AG08395 (cell line): ENCODE measurements at regions not wholly inside any gene's neighbourhood (a gene's known extent, or its start where the extent isn't known, plus 50 kb on each side); places are given as distances from the start of the nearest gene placed in this dataset.
"Not testable (repeated sequence)": the region's sequence is repeated elsewhere in the genome, so short reads cannot be mapped to it uniquely, and the experiment has no call there.

Source experiments
- DNase-seq: peaks from one replicate; pipeline ENCODE4 v3.0.0; 2012; ENCODE audit warnings: mixed read lengths, low spot score

GRCh38 chr20:12581644-12582289 lies 427.0 kb upstream of the SPTLC3 start:
- DNase-seq = no peak

- DNase-seq = not testable (repeated sequence)
These were observed 426.1 kb upstream of the SPTLC3 start for GRCh38 chr20:12582710-12583109.

GRCh38 chr20:12591949-12592470 lies 416.8 kb upstream of the SPTLC3 start:
- DNase-seq = no peak

- DNase-seq = no peak
These were observed 416.0 kb upstream of the SPTLC3 start for GRCh38 chr20:12592756-12593155.

GRCh38 chr20:12593342-12593873 lies 415.4 kb upstream of the SPTLC3 start:
- no peak for DNase-seq

GRCh38 chr20:12594410-12595088 lies 414.2 kb upstream of the SPTLC3 start:
- DNase-seq = no peak

GRCh38 chr20:12595841-12596240 lies 412.9 kb upstream of the SPTLC3 start:
- no peak for DNase-seq

- no peak for DNase-seq
These were observed 411.9 kb upstream of the SPTLC3 start for GRCh38 chr20:12596863-12597262.

GRCh38 chr20:12597551-12597950 lies 411.2 kb upstream of the SPTLC3 start:
- no peak for DNase-seq

- no peak for DNase-seq
These were observed 409.9 kb upstream of the SPTLC3 start for GRCh38 chr20:12598894-12599293.

GRCh38 chr20:12599494-12599893 lies 409.3 kb upstream of the SPTLC3 start:
- no peak for DNase-seq

- DNase-seq = no peak
These were observed 403.0 kb upstream of the SPTLC3 start for GRCh38 chr20:12605751-12606150.

- no peak for DNase-seq
These were observed 397.9 kb upstream of the SPTLC3 start for GRCh38 chr20:12610871-12611270.

GRCh38 chr20:12614764-12615163 lies 394.0 kb upstream of the SPTLC3 start:
- DNase-seq = no peak

- no peak for DNase-seq
These were observed 391.7 kb upstream of the SPTLC3 start for GRCh38 chr20:12617076-12617475.

GRCh38 chr20:12623870-12624269 lies 384.9 kb upstream of the SPTLC3 start:
- no peak for DNase-seq

- DNase-seq = no peak
These were observed 381.3 kb upstream of the SPTLC3 start for GRCh38 chr20:12627485-12627884.

- no peak for DNase-seq
These were observed 370.0 kb upstream of the SPTLC3 start for GRCh38 chr20:12638633-12639312.

GRCh38 chr20:12640251-12640650 lies 368.5 kb upstream of the SPTLC3 start:
- no peak for DNase-seq

- no peak for DNase-seq
These were observed 367.2 kb upstream of the SPTLC3 start for GRCh38 chr20:12641619-12642018.

- no peak for DNase-seq
These were observed 364.3 kb upstream of the SPTLC3 start for GRCh38 chr20:12644461-12644860.

GRCh38 chr20:12649234-12649633 lies 359.5 kb upstream of the SPTLC3 start:
- DNase-seq = no peak

- no peak for DNase-seq
These were observed 355.1 kb upstream of the SPTLC3 start for GRCh38 chr20:12653642-12654041.
